Panc1 (cell line): ENCODE measurements at regions not wholly inside any gene's neighbourhood (a gene's known extent, or its start where the extent isn't known, plus 50 kb on each side); places are given as distances from the start of the nearest gene placed in this dataset.

Experiments used
- ATAC-seq: fragments of 200-7000 bp; cut with Tn5 transposase; 2 replicates; pipeline ENCODE4 v1.9.1; 2020; ENCODE audit warnings: mild to moderate bottlenecking, moderate library complexity
- BruUV-seq: library from RNA; stranded (reverse); fragments of 400-500 nt; replicated peaks from 2 replicates; lab custom pipeline; 2021; lab: Mats Ljungman, UMichigan
- CTCF ChIA-PET: fragments of 300-600 bp; sonication (Branson Sonifier 250); formaldehyde crosslinking; loops from one replicate; lab custom pipeline; 2022; ENCODE audit warnings: antibody characterized with exemption; lab: Charles Lee
- POLR2A ChIA-PET: fragments of 300-600 bp; sonication (Branson Sonifier 250); formaldehyde crosslinking; loops from one replicate; lab custom pipeline; 2022; ENCODE audit warnings: antibody characterized with exemption; lab: Charles Lee
- DNase-seq: peaks from one replicate; pipeline ENCODE4 v3.0.0-alpha.2; 2010; ENCODE audit warnings: low read depth, low spot score
- H3K27ac ChIP-seq: 2 replicates; pipeline ENCODE4 v1.5.1; 2011; ENCODE audit warnings: mild to moderate bottlenecking, low read length, inconsistent platforms
- H3K27me3 ChIP-seq: fragments of 200-500 bp; sonication (Bioruptor generic); 2 replicates; pipeline ENCODE4 v1.6.0; 2014; ENCODE audit warnings: low read length, inconsistent platforms; ENCODE audit not compliant: control insufficient read depth, insufficient read depth
- H3K36me3 ChIP-seq: fragments of 200-500 bp; sonication (Bioruptor generic); 2 replicates; pipeline ENCODE4 v1.5.1; 2014; ENCODE audit warnings: inconsistent platforms, mild to moderate bottlenecking, low read length, moderate library complexity; ENCODE audit not compliant: control insufficient read depth, insufficient read depth
- H3K4me1 ChIP-seq: 2 replicates; pipeline ENCODE4 v1.5.1; 2011; ENCODE audit warnings: inconsistent platforms, mild to moderate bottlenecking, low read length, moderate library complexity; ENCODE audit not compliant: control insufficient read depth, insufficient read depth
- H3K4me3 ChIP-seq, 2 experiments: 2 replicates each; pipeline ENCODE4 v1.5.1; 2011 to 2012; ENCODE audit warnings: low read depth in 2 of 2, low read length in 2 of 2, mild to moderate bottlenecking in 2 of 2, inconsistent platforms in 1 of 2, moderate library complexity in 1 of 2
- H3K9me3 ChIP-seq: fragments of 200-500 bp; sonication (Bioruptor generic); 2 replicates; pipeline ENCODE4 v1.5.1; 2014; ENCODE audit warnings: low read depth, mild to moderate bottlenecking, inconsistent platforms, low read length, moderate library complexity; ENCODE audit not compliant: control insufficient read depth, insufficient read depth
- POLR2AphosphoS5 ChIP-seq: IDR thresholded peaks from 2 replicates; pipeline ENCODE4 v1.6.1; 2012; ENCODE audit warnings: mild to moderate bottlenecking, low read depth, low read length, moderate library complexity
- SIN3A ChIP-seq: IDR thresholded peaks from 2 replicates; pipeline ENCODE4 v1.6.1; 2012; ENCODE audit warnings: low read depth, mild to moderate bottlenecking, low read length, moderate library complexity, borderline replicate concordance; ENCODE audit not compliant: insufficient read depth
- TCF7L2 ChIP-seq: IDR thresholded peaks from 2 replicates; pipeline ENCODE4 v1.6.1; 2011; ENCODE audit warnings: mild to moderate bottlenecking, low read depth, low read length, inconsistent platforms
- in situ Hi-C: cut with HindIII; loops from 2 replicates; pipeline ENCODE4 v1.10.0; 2016; ENCODE audit warnings: low sequenced_read_pairs, low pct_unique_long_range_greater_than_20kb
- intact Hi-C: fragments of 100-400 bp; cut with micrococcal nuclease; formaldehyde crosslinking; loops from one replicate; pipeline ENCODE4 v1.10.0; 2022; ENCODE audit not compliant: unreplicated experiment
- TF ChIP-seq, protein P1 (sequence below): fragments of 450-650 bp; IDR thresholded peaks from 2 replicates; pipeline ENCODE4 v1.5.1; 2017; ENCODE audit warnings: mild to moderate bottlenecking
- TF ChIP-seq, protein P2 (sequence below), 2 experiments: IDR thresholded peaks; 2 replicates each; pipeline ENCODE4 v1.6.1; 2011 to 2012; ENCODE audit warnings: low read depth in 2 of 2, control low read depth in 1 of 2, low read length in 1 of 2, mild to moderate bottlenecking in 1 of 2, moderate library complexity in 1 of 2; ENCODE audit not compliant: insufficient read depth in 1 of 2

DNA sequence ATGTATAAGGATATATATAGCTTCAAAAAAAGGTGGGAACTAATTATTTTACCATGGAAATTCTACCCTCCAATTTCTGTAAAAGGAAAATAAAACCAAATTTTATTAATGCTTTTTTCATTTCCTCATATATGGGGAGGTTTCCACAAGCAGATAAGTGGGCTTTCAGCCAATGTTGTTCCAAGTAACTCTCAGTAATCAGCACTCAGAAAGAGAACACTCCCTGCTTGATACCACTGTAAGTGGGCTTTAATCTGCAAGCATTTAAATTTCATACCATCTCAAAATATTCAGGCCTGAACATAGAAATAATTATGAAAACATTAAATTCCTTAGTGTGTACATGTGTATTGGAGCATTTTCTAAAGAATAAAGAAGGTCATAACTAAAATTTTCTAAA is 827.6 kb downstream of the C12orf50 start:
- ChIA-PET CTCF (no interaction called here), POLR2A (no interaction called here)
- Histone ChIP-seq H3K36me3 (no peaks in the 10 kb centered on the region), H3K4me1 (no peaks in the 10 kb centered on the region), H3K4me3 (no peak overlapping the region), H3K9me3 (no peaks in the 10 kb centered on the region), H3K27me3 (no peaks in the 10 kb centered on the region), H3K27ac (no peak overlapping the region)
- no peak for DNase-seq
- in situ Hi-C loops, result no loop called here
- no peak for ATAC-seq
- intact Hi-C loops, result no loop called here
- no TSS peak for BruUV-seq
- no peak for TF ChIP-seq SIN3A
- TF ChIP-seq, protein P1, sequence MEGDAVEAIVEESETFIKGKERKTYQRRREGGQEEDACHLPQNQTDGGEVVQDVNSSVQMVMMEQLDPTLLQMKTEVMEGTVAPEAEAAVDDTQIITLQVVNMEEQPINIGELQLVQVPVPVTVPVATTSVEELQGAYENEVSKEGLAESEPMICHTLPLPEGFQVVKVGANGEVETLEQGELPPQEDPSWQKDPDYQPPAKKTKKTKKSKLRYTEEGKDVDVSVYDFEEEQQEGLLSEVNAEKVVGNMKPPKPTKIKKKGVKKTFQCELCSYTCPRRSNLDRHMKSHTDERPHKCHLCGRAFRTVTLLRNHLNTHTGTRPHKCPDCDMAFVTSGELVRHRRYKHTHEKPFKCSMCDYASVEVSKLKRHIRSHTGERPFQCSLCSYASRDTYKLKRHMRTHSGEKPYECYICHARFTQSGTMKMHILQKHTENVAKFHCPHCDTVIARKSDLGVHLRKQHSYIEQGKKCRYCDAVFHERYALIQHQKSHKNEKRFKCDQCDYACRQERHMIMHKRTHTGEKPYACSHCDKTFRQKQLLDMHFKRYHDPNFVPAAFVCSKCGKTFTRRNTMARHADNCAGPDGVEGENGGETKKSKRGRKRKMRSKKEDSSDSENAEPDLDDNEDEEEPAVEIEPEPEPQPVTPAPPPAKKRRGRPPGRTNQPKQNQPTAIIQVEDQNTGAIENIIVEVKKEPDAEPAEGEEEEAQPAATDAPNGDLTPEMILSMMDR, result no peak
- TF ChIP-seq TCF7L2, result no peak
- TF ChIP-seq, protein P2, sequence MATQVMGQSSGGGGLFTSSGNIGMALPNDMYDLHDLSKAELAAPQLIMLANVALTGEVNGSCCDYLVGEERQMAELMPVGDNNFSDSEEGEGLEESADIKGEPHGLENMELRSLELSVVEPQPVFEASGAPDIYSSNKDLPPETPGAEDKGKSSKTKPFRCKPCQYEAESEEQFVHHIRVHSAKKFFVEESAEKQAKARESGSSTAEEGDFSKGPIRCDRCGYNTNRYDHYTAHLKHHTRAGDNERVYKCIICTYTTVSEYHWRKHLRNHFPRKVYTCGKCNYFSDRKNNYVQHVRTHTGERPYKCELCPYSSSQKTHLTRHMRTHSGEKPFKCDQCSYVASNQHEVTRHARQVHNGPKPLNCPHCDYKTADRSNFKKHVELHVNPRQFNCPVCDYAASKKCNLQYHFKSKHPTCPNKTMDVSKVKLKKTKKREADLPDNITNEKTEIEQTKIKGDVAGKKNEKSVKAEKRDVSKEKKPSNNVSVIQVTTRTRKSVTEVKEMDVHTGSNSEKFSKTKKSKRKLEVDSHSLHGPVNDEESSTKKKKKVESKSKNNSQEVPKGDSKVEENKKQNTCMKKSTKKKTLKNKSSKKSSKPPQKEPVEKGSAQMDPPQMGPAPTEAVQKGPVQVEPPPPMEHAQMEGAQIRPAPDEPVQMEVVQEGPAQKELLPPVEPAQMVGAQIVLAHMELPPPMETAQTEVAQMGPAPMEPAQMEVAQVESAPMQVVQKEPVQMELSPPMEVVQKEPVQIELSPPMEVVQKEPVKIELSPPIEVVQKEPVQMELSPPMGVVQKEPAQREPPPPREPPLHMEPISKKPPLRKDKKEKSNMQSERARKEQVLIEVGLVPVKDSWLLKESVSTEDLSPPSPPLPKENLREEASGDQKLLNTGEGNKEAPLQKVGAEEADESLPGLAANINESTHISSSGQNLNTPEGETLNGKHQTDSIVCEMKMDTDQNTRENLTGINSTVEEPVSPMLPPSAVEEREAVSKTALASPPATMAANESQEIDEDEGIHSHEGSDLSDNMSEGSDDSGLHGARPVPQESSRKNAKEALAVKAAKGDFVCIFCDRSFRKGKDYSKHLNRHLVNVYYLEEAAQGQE (IDR thresholded peaks at IDR 0.05; ENCODE audit: insufficient read depth in 1 of 2, low read depth in 2 of 2, low read length in 1 of 2), result no peak
- TF ChIP-seq POLR2AphosphoS5, result no peak

DNA sequence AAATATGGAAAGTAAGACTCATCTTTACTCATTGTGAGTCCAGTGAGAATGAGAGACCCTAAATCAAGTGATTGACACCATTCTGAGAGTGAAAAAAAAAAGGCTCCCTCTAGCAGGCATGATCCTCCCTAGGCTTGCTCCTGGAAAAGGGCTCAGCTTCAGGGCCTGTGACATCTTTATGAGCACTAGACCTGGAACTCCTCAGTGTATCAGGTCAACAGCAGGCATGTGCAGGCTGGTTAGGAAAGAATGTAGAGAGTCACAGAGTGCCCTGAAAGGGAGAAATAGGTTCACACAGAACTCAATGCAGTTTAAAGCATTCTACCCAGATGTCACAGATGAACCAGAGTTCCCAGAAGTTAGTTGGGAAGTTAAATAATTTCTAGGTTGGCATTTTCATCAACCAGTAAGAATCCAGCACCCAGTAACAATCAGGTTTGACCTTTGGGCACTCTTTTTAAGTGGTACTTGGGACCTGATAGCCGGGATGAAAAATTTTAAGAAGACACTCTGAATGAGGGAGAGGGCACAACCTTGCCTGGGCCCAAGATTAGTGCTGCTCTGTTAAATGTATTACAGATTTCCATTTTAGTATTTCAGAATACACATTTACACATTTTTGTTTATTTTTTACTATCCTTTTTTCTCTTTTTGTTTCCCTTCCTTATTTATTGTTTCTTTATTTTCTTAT is 828.8 kb downstream of the C12orf50 start:
- no peaks in the 10 kb centered on the region for H3K36me3 ChIP-seq
- no peaks in the 10 kb centered on the region for H3K4me1 ChIP-seq
- DNase-seq, result no peak
- in situ Hi-C loops (no loop called here), intact Hi-C loops (no loop called here)
- no peak for ATAC-seq
- POLR2A ChIA-PET, result no interaction called here
- CTCF ChIA-PET, result no interaction called here
- TF ChIP-seq, protein P1, result no peak
- TF ChIP-seq SIN3A (no peak), TCF7L2 (no peak), POLR2AphosphoS5 (no peak)
- TF ChIP-seq, protein P2 (IDR thresholded peaks at IDR 0.05; ENCODE audit: insufficient read depth in 1 of 2, low read depth in 2 of 2, low read length in 1 of 2), result no peak
- H3K27ac ChIP-seq, result no peak overlapping the region
- H3K4me3 ChIP-seq, result no peak overlapping the region
- BruUV-seq, result no TSS peak
- no peaks in the 10 kb centered on the region for H3K27me3 ChIP-seq
- H3K9me3 ChIP-seq, result no peaks in the 10 kb centered on the region
